Uterus (tissue), 3 donors: ENCODE measurements at regions not wholly inside any gene's neighbourhood (a gene's known extent, or its start where the extent isn't known, plus 50 kb on each side); places are given as distances from the start of the nearest gene placed in this dataset.

Experiments
- DNase-seq, 2 donors: peaks; one replicate each; pipeline ENCODE4 v3.0.0-alpha.2; 2019 to 2020
- H3K27ac ChIP-seq, 2 donors: fragments of 200-600 bp; sonication (generic); 1 replicate in 1 of 2; 2 replicates in 1 of 2; pipeline ENCODE4 v1.5.1; 2016 to 2018
- H3K27me3 ChIP-seq, 2 donors: fragments of 200-600 bp; sonication (generic); one replicate each; pipeline ENCODE4 v1.5.1; 2018 to 2019; ENCODE audit warnings: control low read depth in 1 of 2
- H3K36me3 ChIP-seq, 2 donors: fragments of 200-600 bp; sonication (generic); one replicate each; pipeline ENCODE4 v1.5.1; 2019; ENCODE audit warnings: control low read depth in 1 of 2
- H3K4me1 ChIP-seq, 2 donors: fragments of 200-600 bp; sonication (generic); one replicate each; pipeline ENCODE4 v1.5.1; 2018 to 2019; ENCODE audit warnings: control low read depth in 1 of 2
- H3K4me3 ChIP-seq, 2 donors: fragments of 200-600 bp; sonication (generic); 1 replicate in 1 of 2; 2 replicates in 1 of 2; pipeline ENCODE4 v1.5.1; 2018 to 2019; ENCODE audit warnings: mild to moderate bottlenecking in 1 of 2
- H3K9me3 ChIP-seq, 2 donors: fragments of 200-600 bp; sonication (generic); one replicate each; pipeline ENCODE4 v1.5.1; 2019; ENCODE audit warnings: control low read depth in 1 of 2
- CTCF ChIP-seq, 4 experiments: fragments of 200-600 bp in 2 of 4; fragments of 450-650 bp in 2 of 4; sonication (generic) in 2 of 4; IDR thresholded peaks; one replicate each; pipeline ENCODE4 v1.5.1; 2016 to 2019; ENCODE audit warnings: antibody characterized with exemption in 4 of 4, mild to moderate bottlenecking in 2 of 4, moderate library complexity in 1 of 4
- POLR2A ChIP-seq, 2 donors: fragments of 450-650 bp; IDR thresholded peaks; one replicate each; pipeline ENCODE4 v1.6.1; 2016; ENCODE audit warnings: antibody characterized with exemption in 2 of 2, mild to moderate bottlenecking in 1 of 2, moderate library complexity in 1 of 2
- intact Hi-C: fragments of 100-400 bp; cut with DNase I; formaldehyde crosslinking; loops from one replicate; pipeline ENCODE4 v1.15.1; 2023; ENCODE audit warnings: low total_unique reads
- donor health status: DM: yes; HTN: yes; CAD: no.

- no peaks in the 10 kb centered on the region for H3K9me3 ChIP-seq
- TF ChIP-seq POLR2A (IDR thresholded peaks at IDR 0.05) (no peak), CTCF (IDR thresholded peaks at IDR 0.05) (no peak)
- no peak overlapping the region for H3K4me3 ChIP-seq
- no peak for DNase-seq
- intact Hi-C loops = no loop called here
- no peak overlapping the region for H3K27ac ChIP-seq
- H3K27me3 ChIP-seq = no peaks in the 10 kb centered on the region
- no peaks in the 10 kb centered on the region for H3K36me3 ChIP-seq
- no peaks in the 10 kb centered on the region for H3K4me1 ChIP-seq
Observed at GRCh38 chr2:183227176-183227575, 102.9 kb downstream of the NUP35 start.

GRCh38 chr2:183229386-183229785 is 105.1 kb downstream of the NUP35 start:
- Histone ChIP-seq H3K27me3 (no peaks in the 10 kb centered on the region), H3K4me3 (no peak overlapping the region), H3K4me1 (no peaks in the 10 kb centered on the region), H3K27ac (no peak overlapping the region), H3K36me3 (no peaks in the 10 kb centered on the region), H3K9me3 (no peaks in the 10 kb centered on the region)
- intact Hi-C loops = no loop called here
- no peak for DNase-seq
- no peak for TF ChIP-seq CTCF (IDR thresholded peaks at IDR 0.05)
- no peak for TF ChIP-seq POLR2A (IDR thresholded peaks at IDR 0.05)

GRCh38 chr2:183232161-183232865 is 108.1 kb downstream of the NUP35 start:
- Histone ChIP-seq H3K27ac (no peak overlapping the region), H3K36me3 (no peaks in the 10 kb centered on the region), H3K27me3 (no peaks in the 10 kb centered on the region), H3K4me1 (no peaks in the 10 kb centered on the region), H3K4me3 (no peak overlapping the region), H3K9me3 (no peaks in the 10 kb centered on the region)
- TF ChIP-seq POLR2A (IDR thresholded peaks at IDR 0.05) = no peak
- TF ChIP-seq CTCF (IDR thresholded peaks at IDR 0.05) = no peak
- intact Hi-C loops = no loop called here
- no peak for DNase-seq

GRCh38 chr2:183242937-183243336 is 118.7 kb downstream of the NUP35 start:
- Histone ChIP-seq H3K36me3 (no peaks in the 10 kb centered on the region), H3K4me3 (no peak overlapping the region)
- intact Hi-C loops = no loop called here

GRCh38 chr2:183243758-183244157 is 119.5 kb downstream of the NUP35 start:
- no peaks in the 10 kb centered on the region for H3K27me3 ChIP-seq
- no peak overlapping the region for H3K4me3 ChIP-seq
- no peaks in the 10 kb centered on the region for H3K4me1 ChIP-seq
- intact Hi-C loops = no loop called here
- no peaks in the 10 kb centered on the region for H3K36me3 ChIP-seq
- DNase-seq = no peak
- no peak overlapping the region for H3K27ac ChIP-seq
- H3K9me3 ChIP-seq = no peaks in the 10 kb centered on the region
- TF ChIP-seq POLR2A (IDR thresholded peaks at IDR 0.05) (no peak), CTCF (IDR thresholded peaks at IDR 0.05) (no peak)

More at GRCh38 chr2:183242937-183243336, 118.7 kb downstream of the NUP35 start:
- no peaks in the 10 kb centered on the region for H3K4me1 ChIP-seq
- TF ChIP-seq CTCF (IDR thresholded peaks at IDR 0.05) (no peak), POLR2A (IDR thresholded peaks at IDR 0.05) (no peak)
- H3K27me3 ChIP-seq = no peaks in the 10 kb centered on the region
- no peak for DNase-seq
- H3K27ac ChIP-seq = no peak overlapping the region
- no peaks in the 10 kb centered on the region for H3K9me3 ChIP-seq
